Stomach (tissue), 4 donors: ENCODE measurements at regions not wholly inside any gene's neighbourhood (a gene's known extent, or its start where the extent isn't known, plus 50 kb on each side); places are given as distances from the start of the nearest gene placed in this dataset.

Source experiments
- EP300 ChIP-seq: sonication (generic); formaldehyde crosslinking; IDR thresholded peaks from one replicate; pipeline ENCODE4 v1.6.1; 2017; ENCODE audit warnings: antibody characterized with exemption
- POLR2A ChIP-seq, 4 donors: fragments of 450-650 bp; IDR thresholded peaks; one replicate each; pipeline ENCODE4 v1.6.1; 2016; ENCODE audit warnings: antibody characterized with exemption in 4 of 4, control low read depth in 2 of 4, mild to moderate bottlenecking in 1 of 4, moderate library complexity in 1 of 4
- TF ChIP-seq, protein P1 (sequence below), 7 experiments: fragments of 450-650 bp in 4 of 7; fragments of 200-600 bp in 3 of 7; sonication (generic) in 3 of 7; IDR thresholded peaks; one replicate each; pipeline ENCODE4 v1.5.1; 2016 to 2019; ENCODE audit warnings: antibody characterized with exemption in 7 of 7, control low read depth in 2 of 7, mild to moderate bottlenecking in 1 of 7

GRCh38 chr11:57936050-57936418 is 87.6 kb upstream of the OR9Q1 start:
- TF ChIP-seq, protein P1, sequence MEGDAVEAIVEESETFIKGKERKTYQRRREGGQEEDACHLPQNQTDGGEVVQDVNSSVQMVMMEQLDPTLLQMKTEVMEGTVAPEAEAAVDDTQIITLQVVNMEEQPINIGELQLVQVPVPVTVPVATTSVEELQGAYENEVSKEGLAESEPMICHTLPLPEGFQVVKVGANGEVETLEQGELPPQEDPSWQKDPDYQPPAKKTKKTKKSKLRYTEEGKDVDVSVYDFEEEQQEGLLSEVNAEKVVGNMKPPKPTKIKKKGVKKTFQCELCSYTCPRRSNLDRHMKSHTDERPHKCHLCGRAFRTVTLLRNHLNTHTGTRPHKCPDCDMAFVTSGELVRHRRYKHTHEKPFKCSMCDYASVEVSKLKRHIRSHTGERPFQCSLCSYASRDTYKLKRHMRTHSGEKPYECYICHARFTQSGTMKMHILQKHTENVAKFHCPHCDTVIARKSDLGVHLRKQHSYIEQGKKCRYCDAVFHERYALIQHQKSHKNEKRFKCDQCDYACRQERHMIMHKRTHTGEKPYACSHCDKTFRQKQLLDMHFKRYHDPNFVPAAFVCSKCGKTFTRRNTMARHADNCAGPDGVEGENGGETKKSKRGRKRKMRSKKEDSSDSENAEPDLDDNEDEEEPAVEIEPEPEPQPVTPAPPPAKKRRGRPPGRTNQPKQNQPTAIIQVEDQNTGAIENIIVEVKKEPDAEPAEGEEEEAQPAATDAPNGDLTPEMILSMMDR (IDR thresholded peaks at IDR 0.05), result no peak
- TF ChIP-seq POLR2A (IDR thresholded peaks at IDR 0.05) (no peak), EP300 (no peak)
